ENCODE measurements at regions not wholly inside any gene's neighbourhood (a gene's known extent, or its start where the extent isn't known, plus 50 kb on each side); places are given as distances from the start of the nearest gene placed in this dataset.

DNA sequence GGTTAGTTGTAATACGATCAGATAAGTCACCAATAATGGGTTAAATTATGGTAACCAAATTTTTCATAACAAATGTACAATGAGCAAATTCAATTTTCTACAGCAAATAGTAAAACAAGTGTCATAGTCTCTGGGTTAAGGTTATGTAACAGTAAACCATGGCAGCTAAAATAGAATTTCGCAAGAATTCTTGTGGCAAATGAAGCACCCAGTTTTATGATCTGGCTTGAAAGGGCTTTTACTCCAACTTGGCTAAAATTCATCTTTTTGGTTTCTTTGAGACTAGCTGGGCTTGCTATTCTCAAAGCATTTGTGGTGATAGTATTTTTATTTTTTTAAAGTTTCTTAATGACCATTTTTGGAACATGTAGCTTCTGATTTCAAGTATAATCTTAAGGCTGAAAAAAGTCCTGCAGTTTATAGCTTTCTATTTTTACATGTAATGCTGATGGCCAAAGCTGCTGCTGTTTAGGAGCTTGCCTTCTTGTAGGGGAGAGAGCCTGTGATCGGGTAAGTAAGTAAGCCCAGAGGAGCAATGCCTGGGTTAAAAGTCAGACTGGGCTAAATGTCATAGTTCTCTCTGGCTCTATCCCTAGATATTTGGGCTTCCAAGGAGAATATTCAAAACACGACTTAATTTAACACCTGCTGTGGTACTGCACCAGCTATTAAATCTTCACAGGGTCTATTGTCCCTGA lies 55.5 kb upstream of the SYPL1 start:
- FAIRE-seq (no peak), DNase-seq (ENCODE audit: extremely low spot score, insufficient read length, low read depth) (no peak)

DNA sequence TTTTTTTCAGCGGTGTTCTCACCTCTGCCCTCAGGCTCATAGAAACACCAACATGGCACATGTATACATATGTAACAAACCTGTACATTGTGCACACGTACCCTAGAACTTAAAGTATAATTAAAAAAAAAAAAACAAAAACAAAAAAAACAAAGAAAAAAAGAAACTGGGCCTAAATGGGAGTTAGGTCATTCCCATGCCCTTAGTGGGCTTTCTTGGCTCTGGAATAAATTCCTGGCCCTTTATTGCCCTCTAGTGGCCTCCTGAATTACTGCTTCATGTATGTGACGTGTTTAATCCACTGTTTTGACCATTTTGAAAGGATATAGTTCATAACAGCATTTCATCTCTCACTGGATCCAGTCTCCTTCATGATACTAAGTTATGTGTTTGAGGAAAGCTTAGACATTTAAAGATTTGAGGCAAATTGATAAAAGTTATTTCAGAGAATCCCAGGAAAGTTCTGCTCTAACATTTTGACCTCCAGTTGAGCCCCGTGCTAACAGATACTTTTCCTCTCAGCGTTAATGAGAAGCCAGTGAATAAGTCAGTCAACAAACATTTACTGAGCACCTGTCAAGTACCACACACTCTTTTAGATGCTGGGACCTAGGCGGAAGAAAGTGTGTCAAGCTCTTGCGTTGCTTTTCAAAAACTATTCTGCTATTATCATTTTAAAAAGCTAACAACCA lies 54.7 kb upstream of the SYPL1 start:
- DNase-seq (ENCODE audit: extremely low spot score, insufficient read length, low read depth) (no peak), FAIRE-seq (peak; percentile 71)

DNA sequence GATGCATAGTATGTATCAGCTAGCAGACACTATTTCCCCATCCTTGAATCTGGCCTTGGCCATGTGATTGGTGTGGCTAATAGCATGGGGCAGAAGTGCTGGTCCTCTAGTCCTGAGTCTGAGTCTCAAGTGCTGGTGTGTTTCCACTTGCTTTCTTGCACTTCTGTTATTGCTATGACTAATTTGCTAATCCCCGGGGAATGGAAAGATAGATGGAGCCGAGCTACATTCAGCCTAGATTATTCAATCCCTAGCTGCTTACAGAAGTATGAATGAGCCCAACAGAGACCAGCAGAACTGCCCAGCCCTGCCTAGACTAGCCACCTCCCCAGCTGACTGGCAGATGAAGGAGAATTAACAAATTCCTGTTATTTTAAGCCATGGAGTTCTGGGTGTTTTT lies 53.2 kb upstream of the SYPL1 start:
- FAIRE-seq: no peak
- DNase-seq (ENCODE audit: extremely low spot score, insufficient read length, low read depth): no peak

DNA sequence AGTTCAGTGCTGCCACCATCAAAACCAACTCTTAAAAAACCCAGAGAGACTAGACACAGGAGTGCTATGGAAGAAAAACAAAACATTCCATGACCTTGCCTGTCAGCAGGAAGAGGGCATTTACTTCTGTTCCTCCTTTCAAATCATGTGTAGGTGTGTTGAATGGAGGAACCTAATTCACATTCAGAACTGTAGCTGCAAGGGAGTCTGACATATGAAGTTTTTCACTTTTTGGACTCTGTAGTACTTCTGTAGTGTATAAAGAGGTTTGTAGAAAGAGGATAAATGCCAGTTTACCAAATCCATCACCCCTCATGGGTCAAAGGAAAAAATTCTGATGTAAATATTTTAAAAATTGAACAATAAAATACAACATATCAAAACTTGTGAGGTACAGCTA lies 51.1 kb upstream of the SYPL1 start:
- DNase-seq (ENCODE audit: extremely low spot score, insufficient read length, low read depth): no peak
- no peak for FAIRE-seq

Data from GM18507 (cell line).